DND-41 (cell line): ENCODE measurements at regions not wholly inside any gene's neighbourhood (a gene's known extent, or its start where the extent isn't known, plus 50 kb on each side); places are given as distances from the start of the nearest gene placed in this dataset.

Experiments
- ATAC-seq: fragments of 200-7000 bp; cut with Tn5 transposase; 3 replicates; pipeline ENCODE4 v1.9.1; 2021; ENCODE audit warnings: low read depth; ENCODE audit not compliant: insufficient read depth
- DNase-seq: peaks from one replicate; pipeline ENCODE4 v3.0.0-alpha.2; 2020
- H2AFZ ChIP-seq: 2 replicates; pipeline ENCODE4 v1.6.0; 2012; ENCODE audit warnings: low read depth, low read length
- H3K27ac ChIP-seq: 2 replicates; pipeline ENCODE4 v1.5.1; 2012; ENCODE audit warnings: low read length, inconsistent platforms
- H3K27me3 ChIP-seq: fragments of 200-600 bp; sonication (generic); 2 replicates; pipeline ENCODE4 v1.6.0; 2012; ENCODE audit warnings: low read length, mild to moderate bottlenecking, inconsistent platforms; ENCODE audit not compliant: insufficient read depth, poor library complexity
- H3K36me3 ChIP-seq: 2 replicates; pipeline ENCODE4 v1.5.1; 2012; ENCODE audit warnings: low read length, inconsistent platforms; ENCODE audit not compliant: insufficient read depth
- H3K4me1 ChIP-seq: 2 replicates; pipeline ENCODE4 v1.5.1; 2012; ENCODE audit warnings: mild to moderate bottlenecking, low read length; ENCODE audit not compliant: insufficient read depth
- H3K4me2 ChIP-seq: 2 replicates; pipeline ENCODE4 v1.6.0; 2012; ENCODE audit warnings: mild to moderate bottlenecking, moderate library complexity, low read length, inconsistent platforms; ENCODE audit not compliant: insufficient read depth
- H3K4me3 ChIP-seq, 2 experiments: fragments of 200-600 bp in 1 of 2; shearing (Covaris generic) in 1 of 2; 2 replicates each; pipeline ENCODE4 v1.5.1; 2012 to 2016; ENCODE audit warnings: inconsistent platforms in 2 of 2, low read length in 2 of 2, mild to moderate bottlenecking in 2 of 2, low read depth in 1 of 2, moderate library complexity in 1 of 2
- H3K79me2 ChIP-seq: 2 replicates; pipeline ENCODE4 v1.6.0; 2012; ENCODE audit warnings: low read length, inconsistent platforms; ENCODE audit not compliant: insufficient read depth
- H3K9ac ChIP-seq: 2 replicates; pipeline ENCODE4 v1.6.0; 2012; ENCODE audit warnings: low read depth, mild to moderate bottlenecking, inconsistent platforms, low read length, moderate library complexity
- H3K9me3 ChIP-seq: 2 replicates; pipeline ENCODE4 v1.5.1; 2012; ENCODE audit warnings: low read length, moderate library complexity, mild to moderate bottlenecking, inconsistent platforms; ENCODE audit not compliant: insufficient read depth, severe bottlenecking
- H4K20me1 ChIP-seq: 2 replicates; pipeline ENCODE4 v1.6.0; 2012; ENCODE audit warnings: low read length; ENCODE audit not compliant: insufficient read depth
- EZH2 ChIP-seq: IDR thresholded peaks from 3 replicates; pipeline ENCODE4 v1.6.1; 2012; ENCODE audit warnings: borderline replicate concordance, low read depth, mild to moderate bottlenecking, moderate library complexity, low read length, inconsistent platforms; ENCODE audit not compliant: severe bottlenecking
- TF ChIP-seq, protein P1 (sequence below): IDR thresholded peaks from 2 replicates; pipeline ENCODE4 v1.5.1; 2012; ENCODE audit warnings: borderline replicate concordance, low read length, moderate library complexity, mild to moderate bottlenecking; ENCODE audit not compliant: poor library complexity, severe bottlenecking; ENCODE audit errors: extremely low read depth

DNA sequence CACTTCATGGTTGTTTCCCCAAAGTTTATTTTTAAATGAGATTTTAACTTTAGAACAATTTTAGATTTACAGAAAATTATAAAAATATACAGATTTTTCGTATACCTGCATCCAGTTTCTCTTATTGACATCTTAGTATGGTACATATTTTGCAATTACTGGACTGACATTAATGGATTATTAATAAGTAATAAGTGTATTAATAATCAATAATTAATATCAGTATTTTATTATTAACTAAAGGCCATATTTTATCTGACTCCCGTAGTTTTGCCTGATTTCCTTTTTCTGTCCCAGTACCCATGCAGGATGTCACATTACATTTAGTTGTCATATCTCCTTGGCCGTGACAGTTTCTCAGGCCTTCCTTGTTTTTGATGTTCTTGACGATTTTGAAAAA is 307.0 kb downstream of the C6orf118 start:
- Histone ChIP-seq H3K36me3 (no peaks in the 10 kb centered on the region), H2AFZ (no peak overlapping the region), H3K4me1 (no peaks in the 10 kb centered on the region), H4K20me1 (no peaks in the 10 kb centered on the region), H3K4me2 (no peak overlapping the region), H3K79me2 (no peaks in the 10 kb centered on the region), H3K9me3 (no peaks in the 10 kb centered on the region), H3K27me3 (no peaks in the 10 kb centered on the region), H3K27ac (no peak overlapping the region), H3K9ac (no peak overlapping the region), H3K4me3 (no peak overlapping the region)
- DNase-seq (no peak), ATAC-seq (no peak)
- TF ChIP-seq, protein P1, sequence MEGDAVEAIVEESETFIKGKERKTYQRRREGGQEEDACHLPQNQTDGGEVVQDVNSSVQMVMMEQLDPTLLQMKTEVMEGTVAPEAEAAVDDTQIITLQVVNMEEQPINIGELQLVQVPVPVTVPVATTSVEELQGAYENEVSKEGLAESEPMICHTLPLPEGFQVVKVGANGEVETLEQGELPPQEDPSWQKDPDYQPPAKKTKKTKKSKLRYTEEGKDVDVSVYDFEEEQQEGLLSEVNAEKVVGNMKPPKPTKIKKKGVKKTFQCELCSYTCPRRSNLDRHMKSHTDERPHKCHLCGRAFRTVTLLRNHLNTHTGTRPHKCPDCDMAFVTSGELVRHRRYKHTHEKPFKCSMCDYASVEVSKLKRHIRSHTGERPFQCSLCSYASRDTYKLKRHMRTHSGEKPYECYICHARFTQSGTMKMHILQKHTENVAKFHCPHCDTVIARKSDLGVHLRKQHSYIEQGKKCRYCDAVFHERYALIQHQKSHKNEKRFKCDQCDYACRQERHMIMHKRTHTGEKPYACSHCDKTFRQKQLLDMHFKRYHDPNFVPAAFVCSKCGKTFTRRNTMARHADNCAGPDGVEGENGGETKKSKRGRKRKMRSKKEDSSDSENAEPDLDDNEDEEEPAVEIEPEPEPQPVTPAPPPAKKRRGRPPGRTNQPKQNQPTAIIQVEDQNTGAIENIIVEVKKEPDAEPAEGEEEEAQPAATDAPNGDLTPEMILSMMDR: no peak
- no peak for TF ChIP-seq EZH2

GRCh38 chr6:165001502-165002157 is 307.8 kb downstream of the C6orf118 start:
- ATAC-seq (no peak), DNase-seq (no peak)
- H3K9ac ChIP-seq: no peak overlapping the region
- H3K4me2 ChIP-seq: no peak overlapping the region
- no peaks in the 10 kb centered on the region for H4K20me1 ChIP-seq
- H3K4me3 ChIP-seq: no peak overlapping the region
- H3K27me3 ChIP-seq: no peaks in the 10 kb centered on the region
- TF ChIP-seq, protein P1: no peak
- no peak for TF ChIP-seq EZH2
- H3K9me3 ChIP-seq: no peaks in the 10 kb centered on the region
- H3K36me3 ChIP-seq: no peaks in the 10 kb centered on the region
- no peak overlapping the region for H2AFZ ChIP-seq
- H3K4me1 ChIP-seq: no peaks in the 10 kb centered on the region
- no peak overlapping the region for H3K27ac ChIP-seq
- H3K79me2 ChIP-seq: no peaks in the 10 kb centered on the region

DNA sequence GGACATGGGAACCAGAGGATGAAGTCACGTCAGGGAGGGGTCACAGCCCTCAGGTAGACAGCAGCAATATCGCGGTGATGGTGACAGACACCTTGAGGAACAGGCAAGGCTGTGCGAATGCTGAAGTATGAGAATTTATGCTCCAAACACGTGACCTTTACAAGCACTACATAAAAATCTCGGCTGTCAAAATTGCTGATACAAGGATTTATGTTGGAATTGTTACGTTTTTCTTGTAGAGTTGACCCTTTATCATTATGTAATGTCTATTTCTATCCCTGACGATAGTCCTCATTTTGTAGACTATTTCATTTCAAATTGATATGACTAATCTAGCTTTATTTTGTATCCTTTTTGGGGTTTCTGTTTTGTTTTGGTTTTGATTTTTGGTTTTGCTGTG is 311.1 kb downstream of the C6orf118 start:
- Histone ChIP-seq H3K27me3 (no peaks in the 10 kb centered on the region), H2AFZ (no peak overlapping the region), H4K20me1 (no peaks in the 10 kb centered on the region), H3K4me1 (no peaks in the 10 kb centered on the region), H3K9me3 (no peaks in the 10 kb centered on the region), H3K36me3 (no peaks in the 10 kb centered on the region), H3K79me2 (no peaks in the 10 kb centered on the region), H3K27ac (no peak overlapping the region), H3K4me3 (no peak overlapping the region), H3K4me2 (no peak overlapping the region), H3K9ac (no peak overlapping the region)
- no peak for TF ChIP-seq EZH2
- TF ChIP-seq, protein P1: no peak
- DNase-seq (no peak), ATAC-seq (no peak)
